H9 (cell line): ENCODE measurements at regions not wholly inside any gene's neighbourhood (a gene's known extent, or its start where the extent isn't known, plus 50 kb on each side); places are given as distances from the start of the nearest gene placed in this dataset.

Source experiments
- DNase-seq: peaks from one replicate; pipeline ENCODE4 v3.0.0-alpha.2; 2017
- H2AFZ ChIP-seq: one replicate; pipeline ENCODE4 v1.6.1; 2013; ENCODE audit warnings: mild to moderate bottlenecking, low read length, control low read depth, moderate library complexity
- H2AK5ac ChIP-seq: 2 replicates; pipeline ENCODE4 v1.6.1; 2013; ENCODE audit warnings: low read length, control low read depth, mixed read lengths; ENCODE audit not compliant: insufficient read length
- H2BK120ac ChIP-seq: one replicate; pipeline ENCODE4 v1.6.1; 2013; ENCODE audit warnings: low read depth, mild to moderate bottlenecking, low read length, control low read depth, inconsistent platforms; ENCODE audit not compliant: poor library complexity, severe bottlenecking
- H2BK12ac ChIP-seq: 2 replicates; pipeline ENCODE4 v1.6.1; 2013; ENCODE audit warnings: low read length, control low read depth, mixed read lengths, low read depth; ENCODE audit not compliant: insufficient read length
- H2BK15ac ChIP-seq: 2 replicates; pipeline ENCODE4 v1.6.1; 2013; ENCODE audit warnings: low read depth, low read length, control low read depth
- H2BK20ac ChIP-seq: one replicate; pipeline ENCODE4 v1.6.1; 2013; ENCODE audit warnings: low read depth, mild to moderate bottlenecking, low read length, control low read depth, inconsistent platforms; ENCODE audit not compliant: poor library complexity, severe bottlenecking
- H2BK5ac ChIP-seq: 2 replicates; pipeline ENCODE4 v1.6.1; 2013; ENCODE audit warnings: low read length, control low read depth, mixed read lengths; ENCODE audit not compliant: insufficient read length
- H3K14ac ChIP-seq: 2 replicates; pipeline ENCODE4 v1.6.1; 2013; ENCODE audit warnings: low read length, control low read depth; ENCODE audit not compliant: insufficient read depth
- H3K18ac ChIP-seq: 2 replicates; pipeline ENCODE4 v1.6.1; 2013; ENCODE audit warnings: low read depth, mild to moderate bottlenecking, mixed read lengths, low read length, control low read depth; ENCODE audit not compliant: insufficient read length
- H3K23ac ChIP-seq: 2 replicates; pipeline ENCODE4 v1.6.1; 2013; ENCODE audit warnings: low read length, control low read depth, mixed read lengths, low read depth; ENCODE audit not compliant: insufficient read length
- H3K23me2 ChIP-seq: 2 replicates; pipeline ENCODE4 v1.6.1; 2013; ENCODE audit warnings: low read depth, mild to moderate bottlenecking, mixed read lengths, low read length, control low read depth; ENCODE audit not compliant: insufficient read length, poor library complexity, severe bottlenecking
- H3K27ac ChIP-seq: 2 replicates; pipeline ENCODE4 v1.5.1; 2013; ENCODE audit warnings: low read length, control low read depth, mixed read lengths, low read depth; ENCODE audit not compliant: insufficient read length
- H3K27me3 ChIP-seq: 2 replicates; pipeline ENCODE4 v1.6.1; 2013; ENCODE audit warnings: low read length, control low read depth, inconsistent platforms; ENCODE audit not compliant: insufficient read depth
- H3K4ac ChIP-seq: 2 replicates; pipeline ENCODE4 v1.6.1; 2013; ENCODE audit warnings: low read depth, mild to moderate bottlenecking, control low read depth, inconsistent platforms, low read length, moderate library complexity
- H3K4me1 ChIP-seq: 2 replicates; pipeline ENCODE4 v1.6.1; 2013; ENCODE audit warnings: low read length, control low read depth, inconsistent platforms; ENCODE audit not compliant: insufficient read depth
- H3K4me2 ChIP-seq: 2 replicates; pipeline ENCODE4 v1.6.1; 2013; ENCODE audit warnings: low read length, control low read depth, mixed read lengths; ENCODE audit not compliant: insufficient read length, insufficient read depth
- H3K56ac ChIP-seq: 2 replicates; pipeline ENCODE4 v1.6.1; 2013; ENCODE audit warnings: low read depth, mild to moderate bottlenecking, mixed read lengths, low read length, control low read depth; ENCODE audit not compliant: insufficient read length
- H3K79me1 ChIP-seq: 2 replicates; pipeline ENCODE4 v1.6.1; 2013; ENCODE audit warnings: low read depth, mild to moderate bottlenecking, moderate library complexity, low read length, control low read depth, inconsistent platforms; ENCODE audit not compliant: insufficient read depth, poor library complexity, severe bottlenecking
- H3K79me2 ChIP-seq: 2 replicates; pipeline ENCODE4 v1.6.1; 2013; ENCODE audit warnings: low read length, control low read depth, inconsistent platforms; ENCODE audit not compliant: insufficient read depth
- H3K9ac ChIP-seq: 2 replicates; pipeline ENCODE4 v1.6.1; 2013; ENCODE audit warnings: low read length, control low read depth, mixed read lengths; ENCODE audit not compliant: insufficient read length; ENCODE audit errors: extremely low read depth
- H3K9me3 ChIP-seq: one replicate; pipeline ENCODE4 v1.6.1; 2013; ENCODE audit warnings: low read depth, low read length, inconsistent platforms; ENCODE audit not compliant: control insufficient read depth
- H3T11ph ChIP-seq: one replicate; pipeline ENCODE4 v1.6.1; 2013; ENCODE audit warnings: mild to moderate bottlenecking, low read length, control low read depth, inconsistent platforms
- H4K20me1 ChIP-seq: one replicate; pipeline ENCODE4 v1.6.1; 2013; ENCODE audit not compliant: control insufficient read depth, insufficient read length, insufficient read depth
- H4K5ac ChIP-seq: 2 replicates; pipeline ENCODE4 v1.6.1; 2013; ENCODE audit warnings: low read depth, mild to moderate bottlenecking, mixed read lengths, low read length, control low read depth; ENCODE audit not compliant: insufficient read length
- H4K8ac ChIP-seq: replicated peaks from 2 replicates; pipeline ENCODE4 v1.6.1; 2013; ENCODE audit warnings: low read length, control low read depth, mixed read lengths, low read depth; ENCODE audit not compliant: insufficient read length
- H4K91ac ChIP-seq: 2 replicates; pipeline ENCODE4 v1.6.1; 2013; ENCODE audit warnings: low read depth, mild to moderate bottlenecking, moderate library complexity, mixed read lengths, low read length, control low read depth; ENCODE audit not compliant: insufficient read length
- H3K27ac Mint-ChIP-seq, 3 experiments: 2 replicates in 2 of 3; 3 replicates in 1 of 3; pipeline ENCODE4 v1.8.0; 2020 to 2021; ENCODE audit warnings: mixed read lengths in 3 of 3, mild to moderate bottlenecking in 1 of 3, moderate library complexity in 1 of 3
- H3K27me3 Mint-ChIP-seq: 2 replicates; pipeline ENCODE4 v1.8.0; 2021; ENCODE audit warnings: low read depth, mild to moderate bottlenecking, moderate library complexity, mixed read lengths
- H3K36me3 Mint-ChIP-seq, 3 experiments: 2 replicates in 2 of 3; 3 replicates in 1 of 3; pipeline ENCODE4 v1.8.0; 2020 to 2021; ENCODE audit warnings: low read depth in 3 of 3, mixed read lengths in 3 of 3; ENCODE audit not compliant: insufficient read depth in 1 of 3
- H3K4me1 Mint-ChIP-seq, 2 experiments: 2 replicates each; pipeline ENCODE4 v1.8.0; 2020; ENCODE audit warnings: mixed read lengths in 2 of 2
- H3K4me3 Mint-ChIP-seq, 2 experiments: 2 replicates in 1 of 2; 3 replicates in 1 of 2; pipeline ENCODE4 v1.8.0; 2020 to 2021; ENCODE audit warnings: mild to moderate bottlenecking in 2 of 2, mixed read lengths in 2 of 2, moderate library complexity in 1 of 2
- H3K9me3 Mint-ChIP-seq, 2 experiments: 2 replicates in 1 of 2; 3 replicates in 1 of 2; pipeline ENCODE4 v1.8.0; 2020; ENCODE audit warnings: mild to moderate bottlenecking in 2 of 2, mixed read lengths in 2 of 2, moderate library complexity in 1 of 2
- CTCF ChIP-seq: fragments of 200-600 bp; sonication (generic); conservative IDR thresholded peaks from 3 replicates; pipeline ENCODE4 v1.8.0; 2021; ENCODE audit warnings: antibody characterized with exemption, mild to moderate bottlenecking
- WGBS: extraction: QIAGEN DNeasy Blood & Tissue Kit; methylation state at CpG from one replicate; pipeline ENCODE4 v1.1.7; 2013; ENCODE audit warnings: missing lambda C conversion rate, low lambda C conversion rate, mixed read lengths; ENCODE audit not compliant: insufficient read length; ENCODE audit errors: extremely low coverage; 5-methylcytosine and 5-hydroxymethylcytosine counted together

GRCh38 chr4:36511785-36512184 lies 230.4 kb downstream of the DTHD1 start:
- no peaks in the 10 kb centered on the region for H3K27me3 ChIP-seq
- H3K23ac ChIP-seq: no peak overlapping the region
- no peaks in the 10 kb centered on the region for H3K79me2 ChIP-seq
- Mint-ChIP-seq H3K27ac (no peak overlapping the region), H3K4me1 (peaks cover 3 to 9% of the 10 kb centered on the region in 2 experiments; a peak in 2 of 4 replicates), H3K9me3 (0 out of 5 replicates have a peak, but pooled peaks cover 0 to 3% of the 10 kb centered on the region in 2 experiments), H3K27me3 (no peaks in the 10 kb centered on the region), H3K4me3 (no peak overlapping the region), H3K36me3 (no peaks in the 10 kb centered on the region; a peak in 1 of 7 replicates)
- H3T11ph ChIP-seq: no peak overlapping the region
- no peak for TF ChIP-seq CTCF
- H3K4me1 ChIP-seq: peaks cover 2% of the 10 kb centered on the region; the same call in 1 of the 2 replicates
- H2AK5ac ChIP-seq: no peak overlapping the region
- H4K8ac ChIP-seq: no peak overlapping the region
- H2BK5ac ChIP-seq: no peak overlapping the region
- no peak overlapping the region for H2BK15ac ChIP-seq
- H3K23me2 ChIP-seq: no peaks in the 10 kb centered on the region
- H3K56ac ChIP-seq: no peak overlapping the region
- H4K20me1 ChIP-seq: no peaks in the 10 kb centered on the region
- no peak overlapping the region for H2BK12ac ChIP-seq
- no peak overlapping the region for H3K4ac ChIP-seq
- H3K9ac ChIP-seq: no peak overlapping the region
- WGBS: no CpG with 5 or more reads among the region's 1 CpG
- no peak overlapping the region for H4K5ac ChIP-seq
- no peak overlapping the region for H2BK120ac ChIP-seq
- no peak for DNase-seq
- H2AFZ ChIP-seq: no peak overlapping the region
- H3K14ac ChIP-seq: no peak overlapping the region
- H3K79me1 ChIP-seq: no peaks in the 10 kb centered on the region
- H3K18ac ChIP-seq: no peak overlapping the region
- H3K4me2 ChIP-seq: no peak overlapping the region
- no peak overlapping the region for H4K91ac ChIP-seq
- H3K27ac ChIP-seq: no peak overlapping the region
- no peaks in the 10 kb centered on the region for H3K9me3 ChIP-seq
- no peak overlapping the region for H2BK20ac ChIP-seq
